ENCODE measurements at regions not wholly inside any gene's neighbourhood (a gene's known extent, or its start where the extent isn't known, plus 50 kb on each side); places are given as distances from the start of the nearest gene placed in this dataset.

- TF ChIP-seq CTCF (IDR thresholded peaks at IDR 0.05), result no peak
- TF ChIP-seq POLR2A (IDR thresholded peaks at IDR 0.05), result no peak
- TF ChIP-seq EP300 (IDR thresholded peaks at IDR 0.05), result no peak
- no peak for TF ChIP-seq POLR2AphosphoS5 (IDR thresholded peaks at IDR 0.05)
These were observed 424.2 kb downstream of the FOXA2 start for GRCh38 chr20:22160101-22160652.

All from stomach (tissue), 4 donors.